ENCODE measurements at regions not wholly inside any gene's neighbourhood (a gene's known extent, or its start where the extent isn't known, plus 50 kb on each side); places are given as distances from the start of the nearest gene placed in this dataset.

DNA sequence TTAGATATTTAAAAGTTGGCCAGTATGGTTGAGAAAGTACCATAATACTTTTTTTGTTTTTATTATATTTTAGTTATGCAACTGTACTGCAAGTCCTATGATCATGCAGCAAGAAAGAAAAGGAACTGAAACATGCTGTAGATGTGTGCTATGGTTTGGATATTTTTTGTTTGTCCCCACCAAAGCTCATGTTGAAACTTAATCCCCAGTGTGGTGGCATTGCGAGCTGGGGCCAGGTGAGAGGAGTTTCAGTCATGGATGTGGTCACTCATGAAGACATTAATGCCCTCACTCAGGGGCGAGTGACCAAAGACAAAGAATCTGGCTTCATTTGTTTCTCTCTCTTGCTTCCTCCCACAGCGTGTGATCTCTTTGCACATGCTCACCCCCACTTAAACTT is 393.9 kb downstream of the PAX1 start:
- Histone ChIP-seq H3K36me3 (ENCODE audit: insufficient read depth, low read length) (no peaks in the 10 kb centered on the region), H3K27ac (ENCODE audit: low read depth, low read length) (no peak overlapping the region), H3K4me1 (ENCODE audit: insufficient read depth, low read length) (no peaks in the 10 kb centered on the region), H3K9me3 (ENCODE audit: insufficient read depth, low read depth, low read length) (no peaks in the 10 kb centered on the region), H3K27me3 (ENCODE audit: insufficient read depth, low read length) (no peaks in the 10 kb centered on the region), H3K9ac (ENCODE audit: low read depth, low read length) (no peak overlapping the region), H3K4me3 (ENCODE audit: low read length) (no peak overlapping the region)
- 94% methylated on average over 3 of the region's 3 CpGs for WGBS

DNA sequence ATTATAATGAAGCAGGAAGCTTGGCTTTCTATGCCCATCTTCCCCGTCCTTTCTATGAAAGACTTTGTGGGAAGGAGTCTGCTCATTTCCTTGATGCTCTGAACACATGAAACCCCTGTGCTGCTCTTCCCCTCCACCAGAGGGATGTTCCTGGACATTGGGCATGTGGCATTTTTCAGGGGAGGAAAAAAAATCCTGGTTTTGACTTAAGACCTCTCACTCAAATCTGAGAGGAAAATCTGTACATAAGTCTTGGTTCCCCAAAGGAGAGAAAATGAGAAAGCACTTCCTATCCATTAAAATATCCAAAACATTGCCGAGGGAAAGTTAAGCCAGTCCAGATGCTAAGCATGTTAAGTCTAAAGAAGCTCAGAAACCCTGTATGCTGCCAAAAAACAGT is 393.0 kb downstream of the PAX1 start:
- 98% methylated on average over 2 of the region's 2 CpGs for WGBS
- H3K9ac ChIP-seq (ENCODE audit: low read depth, low read length): no peak overlapping the region
- H3K27ac ChIP-seq (ENCODE audit: low read depth, low read length): no peak overlapping the region
- no peaks in the 10 kb centered on the region for H3K9me3 ChIP-seq (ENCODE audit: insufficient read depth, low read depth, low read length)
- H3K27me3 ChIP-seq (ENCODE audit: insufficient read depth, low read length): no peaks in the 10 kb centered on the region
- no peaks in the 10 kb centered on the region for H3K36me3 ChIP-seq (ENCODE audit: insufficient read depth, low read length)
- no peaks in the 10 kb centered on the region for H3K4me1 ChIP-seq (ENCODE audit: insufficient read depth, low read length)
- no peak overlapping the region for H3K4me3 ChIP-seq (ENCODE audit: low read length)

DNA sequence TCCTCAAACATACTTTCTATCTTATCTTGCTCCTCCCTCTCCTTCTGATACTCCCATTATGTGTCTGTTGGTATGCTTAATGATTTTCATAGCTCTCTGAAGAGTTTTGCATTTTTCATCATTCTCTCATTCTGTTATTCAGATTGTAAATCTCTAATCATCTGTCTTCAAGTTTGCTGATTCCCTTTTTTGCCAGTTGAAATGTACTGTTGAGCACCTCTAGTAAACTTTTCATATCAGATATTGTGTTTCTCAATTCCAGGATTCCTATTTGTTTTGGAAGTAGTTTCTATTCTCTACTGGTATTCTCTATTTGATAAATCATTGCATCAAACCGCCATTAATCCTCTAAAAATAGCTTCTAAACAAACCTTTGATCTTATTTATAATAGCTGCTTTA is 387.7 kb downstream of the PAX1 start:
- Histone ChIP-seq H3K9ac (ENCODE audit: low read depth, low read length) (no peak overlapping the region), H3K27me3 (ENCODE audit: insufficient read depth, low read length) (no peaks in the 10 kb centered on the region), H3K27ac (ENCODE audit: low read depth, low read length) (no peak overlapping the region), H3K4me3 (ENCODE audit: low read length) (no peak overlapping the region), H3K9me3 (ENCODE audit: insufficient read depth, low read depth, low read length) (peaks cover 28% of the 10 kb centered on the region), H3K4me1 (ENCODE audit: insufficient read depth, low read length) (no peaks in the 10 kb centered on the region), H3K36me3 (ENCODE audit: insufficient read depth, low read length) (no peaks in the 10 kb centered on the region)
- WGBS: 80% methylated on average over 1 of the region's 1 CpG

DNA sequence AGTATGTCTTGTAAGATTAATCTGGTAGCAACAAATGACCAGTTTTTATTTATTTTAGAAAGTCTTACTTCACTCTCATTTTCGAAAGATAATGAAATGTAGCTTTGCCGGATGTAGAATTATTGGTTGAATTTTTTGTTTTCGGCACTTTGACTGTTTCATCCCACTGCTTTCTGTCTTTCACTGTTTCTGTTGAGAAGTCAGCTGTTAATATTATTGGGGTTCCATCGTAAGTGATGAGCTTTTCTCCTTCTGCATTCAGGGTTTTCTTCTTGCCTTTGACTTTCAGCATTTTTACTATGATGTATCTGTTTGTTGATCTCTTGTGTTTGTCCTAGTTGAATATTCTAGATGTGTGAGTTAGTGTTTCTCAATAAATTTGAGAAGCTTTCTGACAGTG is 383.4 kb downstream of the PAX1 start:
- Histone ChIP-seq H3K4me3 (ENCODE audit: low read length) (no peak overlapping the region), H3K27ac (ENCODE audit: low read depth, low read length) (no peak overlapping the region), H3K27me3 (ENCODE audit: insufficient read depth, low read length) (no peaks in the 10 kb centered on the region), H3K36me3 (ENCODE audit: insufficient read depth, low read length) (no peaks in the 10 kb centered on the region), H3K9me3 (ENCODE audit: insufficient read depth, low read depth, low read length) (peaks cover 28% of the 10 kb centered on the region), H3K4me1 (ENCODE audit: insufficient read depth, low read length) (no peaks in the 10 kb centered on the region), H3K9ac (ENCODE audit: low read depth, low read length) (no peak overlapping the region)
- 94% methylated on average over 4 of the region's 4 CpGs for WGBS

DNA sequence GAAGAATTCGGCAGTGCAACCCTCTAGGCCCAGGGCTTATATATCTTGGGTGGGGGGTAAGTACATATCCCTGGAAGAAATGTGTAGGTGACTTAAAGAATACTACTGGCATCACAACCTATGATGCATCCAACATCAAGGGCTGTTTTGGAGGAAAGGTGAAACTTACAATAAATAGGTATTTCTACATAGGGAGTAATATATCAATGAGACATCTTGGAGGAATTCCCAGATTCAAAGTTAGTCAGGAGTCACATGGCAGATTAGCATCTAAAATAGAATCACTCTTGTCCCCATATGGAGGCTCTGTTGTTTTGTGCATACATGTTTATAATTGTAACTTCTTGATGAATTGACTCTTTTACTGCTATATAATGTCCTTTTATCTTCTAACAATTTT is 375.5 kb downstream of the PAX1 start:
- H3K27me3 ChIP-seq (ENCODE audit: insufficient read depth, low read length): no peaks in the 10 kb centered on the region
- no peaks in the 10 kb centered on the region for H3K4me1 ChIP-seq (ENCODE audit: insufficient read depth, low read length)
- H3K9me3 ChIP-seq (ENCODE audit: insufficient read depth, low read depth, low read length): peaks cover 4% of the 10 kb centered on the region; the same call in 1 of the 2 replicates
- H3K4me3 ChIP-seq (ENCODE audit: low read length): no peak overlapping the region
- H3K36me3 ChIP-seq (ENCODE audit: insufficient read depth, low read length): no peaks in the 10 kb centered on the region
- 84% methylated on average over 1 of the region's 1 CpG for WGBS
- no peak overlapping the region for H3K27ac ChIP-seq (ENCODE audit: low read depth, low read length)
- no peak overlapping the region for H3K9ac ChIP-seq (ENCODE audit: low read depth, low read length)

DNA sequence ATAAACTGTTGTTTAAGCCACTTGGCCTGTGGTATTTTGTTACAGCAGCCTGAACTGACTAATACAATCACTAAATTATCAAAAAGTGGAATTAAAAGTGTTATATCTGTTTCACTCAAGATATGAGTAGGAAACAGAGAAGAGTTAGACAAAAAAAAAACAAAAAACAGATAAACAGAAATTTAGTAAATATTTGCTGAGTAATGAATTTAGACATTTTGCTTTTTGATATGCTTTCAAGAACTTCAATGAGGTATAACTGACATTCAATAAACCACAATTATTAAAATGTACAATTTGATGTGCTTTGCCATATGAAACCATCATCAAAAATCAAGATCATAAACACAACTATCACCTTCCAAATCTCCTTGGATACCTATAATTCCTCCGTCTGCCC is 369.2 kb downstream of the PAX1 start:
- Histone ChIP-seq H3K27ac (ENCODE audit: low read depth, low read length) (no peak overlapping the region), H3K9ac (ENCODE audit: low read depth, low read length) (no peak overlapping the region), H3K27me3 (ENCODE audit: insufficient read depth, low read length) (no peaks in the 10 kb centered on the region), H3K4me3 (ENCODE audit: low read length) (no peak overlapping the region), H3K4me1 (ENCODE audit: insufficient read depth, low read length) (peaks cover 6% of the 10 kb centered on the region), H3K9me3 (ENCODE audit: insufficient read depth, low read depth, low read length) (no peaks in the 10 kb centered on the region), H3K36me3 (ENCODE audit: insufficient read depth, low read length) (no peaks in the 10 kb centered on the region)
- 91% methylated on average over 1 of the region's 1 CpG for WGBS

DNA sequence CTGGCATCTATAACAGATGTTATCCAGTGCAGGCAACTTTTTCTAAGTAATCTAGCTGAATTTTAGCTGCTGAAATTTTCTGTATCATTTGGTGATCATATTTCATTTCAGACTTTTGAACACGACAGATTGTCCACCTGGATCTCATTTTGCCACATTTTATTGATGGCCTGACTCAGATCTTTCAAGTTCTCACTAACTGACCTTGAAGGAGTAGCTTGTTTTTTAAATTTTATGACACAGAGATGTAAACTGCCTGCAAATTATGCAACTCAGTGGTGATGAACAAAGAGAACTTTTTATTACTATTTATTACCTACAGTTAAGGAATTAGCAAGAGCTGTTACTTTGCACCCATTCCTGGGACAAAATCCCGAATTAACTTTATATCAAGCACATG is 366.4 kb downstream of the PAX1 start:
- H3K4me1 ChIP-seq (ENCODE audit: insufficient read depth, low read length): peaks cover 6% of the 10 kb centered on the region
- H3K9ac ChIP-seq (ENCODE audit: low read depth, low read length): no peak overlapping the region
- H3K27me3 ChIP-seq (ENCODE audit: insufficient read depth, low read length): no peaks in the 10 kb centered on the region
- H3K9me3 ChIP-seq (ENCODE audit: insufficient read depth, low read depth, low read length): no peaks in the 10 kb centered on the region
- H3K36me3 ChIP-seq (ENCODE audit: insufficient read depth, low read length): no peaks in the 10 kb centered on the region
- H3K4me3 ChIP-seq (ENCODE audit: low read length): no peak overlapping the region
- H3K27ac ChIP-seq (ENCODE audit: low read depth, low read length): no peak overlapping the region
- WGBS: 95% methylated on average over 2 of the region's 2 CpGs

DNA sequence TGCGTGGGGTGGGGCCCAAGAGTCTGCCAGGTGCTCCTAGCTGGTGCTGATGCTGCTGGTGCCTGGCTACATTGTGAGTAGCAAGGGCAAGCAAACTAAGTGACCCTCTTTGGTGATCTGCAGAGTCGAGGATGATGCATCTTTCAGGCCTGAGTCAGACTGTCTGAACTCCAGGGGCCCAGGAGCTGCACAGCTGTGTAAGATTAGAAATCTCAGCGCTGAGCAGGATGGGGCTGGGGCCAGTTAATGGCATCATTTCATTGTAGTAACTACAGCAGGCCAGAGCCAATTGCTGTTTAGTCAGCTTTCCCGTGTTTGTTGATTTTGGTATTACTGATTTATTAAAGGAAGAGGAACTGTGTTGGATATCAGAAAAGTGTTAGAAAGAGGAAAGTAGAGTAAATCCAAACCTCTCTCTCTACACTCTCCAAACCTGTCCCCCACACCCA is 365.2 kb downstream of the PAX1 start:
- Histone ChIP-seq H3K36me3 (ENCODE audit: insufficient read depth, low read length) (no peaks in the 10 kb centered on the region), H3K9ac (ENCODE audit: low read depth, low read length) (no peak overlapping the region), H3K4me1 (ENCODE audit: insufficient read depth, low read length) (peaks cover 6% of the 10 kb centered on the region), H3K9me3 (ENCODE audit: insufficient read depth, low read depth, low read length) (no peaks in the 10 kb centered on the region), H3K27ac (ENCODE audit: low read depth, low read length) (no peak overlapping the region), H3K27me3 (ENCODE audit: insufficient read depth, low read length) (no peaks in the 10 kb centered on the region), H3K4me3 (ENCODE audit: low read length) (no peak overlapping the region)
- WGBS: 88% methylated on average over 4 of the region's 4 CpGs

DNA sequence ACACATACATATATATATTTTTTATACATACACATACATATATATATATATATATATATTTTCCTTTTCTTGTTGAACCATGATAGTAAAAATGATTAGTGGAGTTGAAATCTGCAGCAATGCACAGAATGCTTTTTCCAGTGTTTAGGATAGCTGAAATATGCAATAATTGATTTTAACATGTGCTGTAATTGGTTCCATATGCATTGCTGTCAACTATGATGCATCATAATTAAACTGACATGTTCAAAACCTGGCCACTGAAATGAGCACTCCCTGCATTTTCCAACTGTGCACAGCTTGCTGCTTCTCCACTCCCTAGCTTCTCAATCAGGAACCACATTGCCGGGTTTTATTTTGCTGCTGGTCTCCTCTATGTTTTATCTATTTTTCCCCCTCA is 358.3 kb downstream of the PAX1 start:
- Histone ChIP-seq H3K27ac (ENCODE audit: low read depth, low read length) (no peak overlapping the region), H3K9ac (ENCODE audit: low read depth, low read length) (no peak overlapping the region), H3K4me3 (ENCODE audit: low read length) (no peak overlapping the region), H3K27me3 (ENCODE audit: insufficient read depth, low read length) (no peaks in the 10 kb centered on the region), H3K9me3 (ENCODE audit: insufficient read depth, low read depth, low read length) (no peaks in the 10 kb centered on the region), H3K4me1 (ENCODE audit: insufficient read depth, low read length) (no peaks in the 10 kb centered on the region), H3K36me3 (ENCODE audit: insufficient read depth, low read length) (no peaks in the 10 kb centered on the region)
- 91% methylated on average over 1 of the region's 1 CpG for WGBS

DNA sequence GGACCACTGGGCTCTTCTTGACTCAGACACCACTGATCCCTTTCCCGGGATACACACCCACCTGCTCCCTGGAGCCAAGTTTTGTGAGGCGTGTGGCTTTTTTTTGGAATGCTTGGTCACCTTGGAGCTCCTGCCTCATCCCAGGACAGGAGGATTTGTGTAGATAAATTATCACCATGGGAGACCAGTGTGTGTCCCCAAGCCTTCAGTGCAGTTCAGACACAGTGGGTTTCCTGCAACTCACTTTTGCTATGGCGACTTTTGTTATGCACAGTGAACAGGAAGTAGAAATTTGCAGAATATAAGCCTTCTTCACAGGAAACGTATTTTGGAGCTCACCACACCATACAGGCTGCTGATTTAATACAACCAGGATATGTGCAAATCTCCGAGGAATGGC is 357.4 kb downstream of the PAX1 start:
- no peaks in the 10 kb centered on the region for H3K36me3 ChIP-seq (ENCODE audit: insufficient read depth, low read length)
- H3K4me3 ChIP-seq (ENCODE audit: low read length): no peak overlapping the region
- no peaks in the 10 kb centered on the region for H3K27me3 ChIP-seq (ENCODE audit: insufficient read depth, low read length)
- no peak overlapping the region for H3K9ac ChIP-seq (ENCODE audit: low read depth, low read length)
- H3K27ac ChIP-seq (ENCODE audit: low read depth, low read length): no peak overlapping the region
- H3K9me3 ChIP-seq (ENCODE audit: insufficient read depth, low read depth, low read length): no peaks in the 10 kb centered on the region
- 87% methylated on average over 5 of the region's 5 CpGs for WGBS
- H3K4me1 ChIP-seq (ENCODE audit: insufficient read depth, low read length): no peaks in the 10 kb centered on the region

DNA sequence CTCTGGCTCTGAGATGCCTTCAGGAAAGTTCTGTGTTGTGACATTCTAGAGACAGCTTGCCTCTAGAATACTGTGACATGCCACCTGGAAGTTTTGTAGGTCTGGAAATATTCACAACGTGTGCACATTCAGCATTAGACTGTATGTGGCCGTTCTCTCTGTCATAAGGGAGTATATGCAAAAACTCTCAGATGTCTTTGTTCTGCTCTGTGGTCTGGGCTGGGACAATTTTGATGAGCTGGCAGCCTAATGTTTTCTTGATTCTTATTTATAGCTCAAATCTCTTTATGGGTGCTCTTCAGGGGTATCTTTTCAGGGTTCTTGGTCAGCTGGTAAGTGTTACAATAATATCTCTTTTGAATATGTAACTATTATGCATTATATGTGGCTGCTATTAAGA is 355.1 kb downstream of the PAX1 start:
- Histone ChIP-seq H3K27ac (ENCODE audit: low read depth, low read length) (no peak overlapping the region), H3K27me3 (ENCODE audit: insufficient read depth, low read length) (no peaks in the 10 kb centered on the region), H3K4me3 (ENCODE audit: low read length) (no peak overlapping the region), H3K9ac (ENCODE audit: low read depth, low read length) (no peak overlapping the region), H3K36me3 (ENCODE audit: insufficient read depth, low read length) (no peaks in the 10 kb centered on the region), H3K4me1 (ENCODE audit: insufficient read depth, low read length) (no peaks in the 10 kb centered on the region), H3K9me3 (ENCODE audit: insufficient read depth, low read depth, low read length) (no peaks in the 10 kb centered on the region)
- WGBS: 95% methylated on average over 2 of the region's 2 CpGs

DNA sequence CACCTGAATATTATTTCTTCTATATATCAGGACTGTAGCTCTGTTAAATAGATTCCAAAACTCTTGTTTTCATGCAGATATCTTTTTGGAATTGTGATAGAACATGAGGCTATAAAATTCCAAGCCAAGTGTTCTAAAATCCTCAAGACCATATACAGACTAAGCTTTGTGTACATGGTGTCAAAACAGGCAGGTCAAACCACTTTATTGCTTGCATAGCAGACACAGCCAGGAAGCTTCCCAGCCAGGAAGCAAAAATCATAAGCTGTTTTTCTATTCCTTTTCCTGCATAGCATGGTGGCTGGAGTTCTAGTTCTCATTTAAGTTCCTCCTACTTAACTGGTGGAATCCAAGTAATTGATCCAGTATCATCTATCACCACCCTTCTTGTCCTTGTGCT is 353.3 kb downstream of the PAX1 start:
- no peaks in the 10 kb centered on the region for H3K36me3 ChIP-seq (ENCODE audit: insufficient read depth, low read length)
- H3K27ac ChIP-seq (ENCODE audit: low read depth, low read length): no peak overlapping the region
- H3K4me3 ChIP-seq (ENCODE audit: low read length): no peak overlapping the region

More for the DNA sequence above, 353.3 kb downstream of the PAX1 start:
- Histone ChIP-seq H3K4me1 (ENCODE audit: insufficient read depth, low read length) (no peaks in the 10 kb centered on the region), H3K9ac (ENCODE audit: low read depth, low read length) (no peak overlapping the region), H3K27me3 (ENCODE audit: insufficient read depth, low read length) (no peaks in the 10 kb centered on the region), H3K9me3 (ENCODE audit: insufficient read depth, low read depth, low read length) (no peaks in the 10 kb centered on the region)

Data from HUES64 (cell line).